Ovary (tissue), 7 donors: ENCODE measurements at regions not wholly inside any gene's neighbourhood (a gene's known extent, or its start where the extent isn't known, plus 50 kb on each side); places are given as distances from the start of the nearest gene placed in this dataset.

Source experiments
- DNase-seq, 5 donors: peaks; one replicate each; pipeline ENCODE4 v3.0.0-alpha.2; 2019 to 2020
- H3K27ac ChIP-seq, 2 donors: fragments of 200-600 bp; one replicate each; pipeline versions ENCODE4 v1.5.1 to v1.8.0; 2019 to 2022
- H3K27me3 ChIP-seq: fragments of 200-600 bp; one replicate; pipeline ENCODE4 v1.8.0; 2022
- H3K36me3 ChIP-seq: fragments of 200-600 bp; sonication (generic); one replicate; pipeline ENCODE4 v1.5.1; 2019
- H3K4me1 ChIP-seq: one replicate; pipeline ENCODE4 v1.8.1; 2013; ENCODE audit warnings: mild to moderate bottlenecking, moderate library complexity; ENCODE audit not compliant: insufficient read depth
- H3K4me3 ChIP-seq: fragments of 200-600 bp; sonication (generic); one replicate; pipeline ENCODE4 v1.5.1; 2017
- H3K9me3 ChIP-seq, 2 donors: fragments of 200-600 bp in 1 of 2; sonication (generic) in 1 of 2; one replicate each; pipeline versions ENCODE4 v1.5.1 to v1.8.1; 2013 to 2019; ENCODE audit warnings: mild to moderate bottlenecking in 1 of 2, moderate library complexity in 1 of 2
- EP300 ChIP-seq: sonication (generic); formaldehyde crosslinking; IDR thresholded peaks from one replicate; pipeline ENCODE4 v1.6.1; 2017; ENCODE audit warnings: antibody characterized with exemption
- POLR2A ChIP-seq: fragments of 450-650 bp; IDR thresholded peaks from one replicate; pipeline ENCODE4 v1.6.1; 2017; ENCODE audit warnings: antibody characterized with exemption, mild to moderate bottlenecking, moderate library complexity
- WGBS, 3 donors: extraction: QIAGEN DNeasy Blood & Tissue Kit in 1 of 3; methylation state at CpG; one replicate each; pipeline versions ENCODE4 v1.1.5 to v1.1.7; 2013 to 2017; 5-methylcytosine and 5-hydroxymethylcytosine counted together
- intact Hi-C, 4 donors: fragments of 100-400 bp; cut with DNase I; formaldehyde crosslinking; loops; one replicate each; pipeline versions ENCODE4 v1.11.0 to v1.15.1; 2022 to 2023
- TF ChIP-seq, protein P1 (sequence below), 3 donors: fragments of 450-650 bp in 2 of 3; fragments of 200-600 bp in 1 of 3; IDR thresholded peaks; one replicate each; pipeline versions ENCODE4 v1.5.1 to v1.8.0; 2016 to 2022; ENCODE audit warnings: antibody characterized with exemption in 3 of 3, mild to moderate bottlenecking in 1 of 3
- donor health status: DM: no; HTN: no; CAD: no; lungs with moderate emphysema.
- donor health status: DM: no; HTN: no; CAD: no.
- donor health status: Bipolar disorder and iron deficiency.
- donor health status: DM: no; HTN: no; CAD: no.
- donor health status: DM: yes; HTN: yes; CAD: no.

DNA sequence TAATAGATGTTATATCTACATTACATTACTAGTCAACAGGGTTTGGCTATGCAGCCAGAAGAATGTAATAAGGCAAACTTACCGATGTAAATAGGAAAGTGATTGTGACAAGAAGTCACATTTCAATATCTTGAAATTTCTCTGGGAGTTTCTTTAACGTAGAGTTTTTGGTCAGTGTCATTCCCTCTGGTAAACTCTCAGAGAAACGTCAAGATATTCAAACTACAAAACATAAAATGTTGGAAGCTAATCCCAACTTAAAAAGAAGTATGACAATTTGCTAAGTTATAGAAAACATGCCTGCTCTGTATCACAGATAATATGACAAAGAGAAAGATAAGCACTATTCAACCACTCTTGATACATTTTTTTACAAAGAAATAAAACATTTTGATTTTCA, 111.2 kb upstream of the PRICKLE2 start:
- H3K27me3 ChIP-seq, result no peaks in the 10 kb centered on the region
- 54 to 63% (median 62%) methylated on average over 3 of the region's 3 CpGs for WGBS, 3 donors
- no peaks in the 10 kb centered on the region for H3K36me3 ChIP-seq
- no peaks in the 10 kb centered on the region for H3K9me3 ChIP-seq
- no peak for DNase-seq
- intact Hi-C loops, result no loop called here
- peaks cover 6% of the 10 kb centered on the region for H3K4me1 ChIP-seq
- no peak for TF ChIP-seq EP300
- TF ChIP-seq, protein P1, sequence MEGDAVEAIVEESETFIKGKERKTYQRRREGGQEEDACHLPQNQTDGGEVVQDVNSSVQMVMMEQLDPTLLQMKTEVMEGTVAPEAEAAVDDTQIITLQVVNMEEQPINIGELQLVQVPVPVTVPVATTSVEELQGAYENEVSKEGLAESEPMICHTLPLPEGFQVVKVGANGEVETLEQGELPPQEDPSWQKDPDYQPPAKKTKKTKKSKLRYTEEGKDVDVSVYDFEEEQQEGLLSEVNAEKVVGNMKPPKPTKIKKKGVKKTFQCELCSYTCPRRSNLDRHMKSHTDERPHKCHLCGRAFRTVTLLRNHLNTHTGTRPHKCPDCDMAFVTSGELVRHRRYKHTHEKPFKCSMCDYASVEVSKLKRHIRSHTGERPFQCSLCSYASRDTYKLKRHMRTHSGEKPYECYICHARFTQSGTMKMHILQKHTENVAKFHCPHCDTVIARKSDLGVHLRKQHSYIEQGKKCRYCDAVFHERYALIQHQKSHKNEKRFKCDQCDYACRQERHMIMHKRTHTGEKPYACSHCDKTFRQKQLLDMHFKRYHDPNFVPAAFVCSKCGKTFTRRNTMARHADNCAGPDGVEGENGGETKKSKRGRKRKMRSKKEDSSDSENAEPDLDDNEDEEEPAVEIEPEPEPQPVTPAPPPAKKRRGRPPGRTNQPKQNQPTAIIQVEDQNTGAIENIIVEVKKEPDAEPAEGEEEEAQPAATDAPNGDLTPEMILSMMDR (IDR thresholded peaks at IDR 0.05), result no peak
- no peak for TF ChIP-seq POLR2A
- H3K27ac ChIP-seq, result no peak overlapping the region
- no peak overlapping the region for H3K4me3 ChIP-seq

DNA sequence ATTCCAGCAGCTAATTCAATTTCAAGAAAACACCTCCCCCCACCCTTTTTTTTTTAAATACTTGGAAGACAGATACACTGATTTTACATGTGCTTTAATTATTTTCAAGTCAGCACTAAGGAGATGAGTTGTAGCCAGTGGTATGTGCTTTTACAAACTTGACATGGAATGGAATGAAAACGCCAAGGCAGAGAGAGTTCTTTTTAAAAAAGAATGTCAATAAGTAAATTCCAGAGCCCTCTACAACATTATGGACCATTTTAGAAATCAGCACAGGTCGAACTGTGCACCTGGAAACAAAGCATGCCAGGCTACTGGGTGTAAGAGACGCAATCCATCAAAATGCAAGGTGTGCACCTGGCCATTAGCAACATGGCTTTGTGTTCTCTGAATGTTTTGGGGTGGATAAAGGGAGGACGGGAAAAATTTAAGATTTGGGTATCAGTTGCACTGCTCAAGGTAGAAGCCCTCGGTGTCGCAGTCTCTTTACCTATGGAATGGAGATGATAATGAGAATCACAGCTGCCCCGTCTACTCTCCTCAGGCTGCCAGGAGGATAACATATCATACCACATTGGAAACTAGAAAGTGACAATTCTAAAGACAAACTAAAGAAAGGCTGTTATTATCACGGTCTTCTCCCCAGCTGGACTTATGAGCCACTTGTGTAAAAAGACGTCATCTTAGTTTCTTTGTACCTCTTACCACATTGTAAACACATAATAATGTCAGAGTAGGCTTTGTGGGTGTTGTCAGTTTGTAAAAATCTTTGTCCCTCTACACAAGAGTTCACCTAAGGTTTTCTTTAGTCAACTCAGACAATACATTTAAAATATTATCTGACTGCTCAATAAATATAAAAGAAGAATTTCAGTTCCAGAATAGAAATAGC, 107.4 kb upstream of the PRICKLE2 start:
- no peaks in the 10 kb centered on the region for H3K9me3 ChIP-seq
- intact Hi-C loops, result no loop called here
- TF ChIP-seq EP300, result no peak
- TF ChIP-seq POLR2A, result no peak
- TF ChIP-seq, protein P1 (IDR thresholded peaks at IDR 0.05), result no peak

DNA sequence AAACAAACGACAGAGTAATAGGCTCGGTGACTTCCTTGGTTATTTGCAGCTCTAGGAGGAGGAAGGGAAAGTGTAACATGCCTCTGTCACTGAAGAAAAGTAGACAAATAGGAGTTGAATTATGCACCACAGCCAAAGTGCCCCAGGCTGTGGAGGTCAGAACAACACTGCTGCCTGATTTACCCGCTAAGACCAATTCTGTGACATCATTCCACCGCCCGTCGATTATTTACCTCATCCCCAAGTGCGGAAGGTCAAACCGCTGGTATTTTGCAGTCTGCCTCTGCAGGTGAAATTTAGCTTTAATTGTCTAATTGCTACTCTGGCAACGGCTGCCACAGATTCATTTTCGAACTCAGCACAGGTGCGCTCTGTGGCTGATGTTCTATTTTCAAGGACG, 106.3 kb upstream of the PRICKLE2 start:
- no peaks in the 10 kb centered on the region for H3K27me3 ChIP-seq
- no peak overlapping the region for H3K4me3 ChIP-seq
- DNase-seq, result no peak
- peaks cover 2% of the 10 kb centered on the region for H3K4me1 ChIP-seq
- H3K36me3 ChIP-seq, result no peaks in the 10 kb centered on the region
- intact Hi-C loops, result no loop called here
- WGBS, 3 donors, result 81 to 87% (median 83%) methylated on average over 12 of the region's 12 CpGs
- no peaks in the 10 kb centered on the region for H3K9me3 ChIP-seq
- TF ChIP-seq, protein P1 (IDR thresholded peaks at IDR 0.05), result no peak
- no peak for TF ChIP-seq EP300
- TF ChIP-seq POLR2A, result no peak
- no peak overlapping the region for H3K27ac ChIP-seq

More for the DNA sequence above, 107.4 kb upstream of the PRICKLE2 start:
- WGBS, 3 donors, result 40 to 60% (median 40%) methylated on average over 9 of the region's 9 CpGs
- H3K4me1 ChIP-seq, result peaks cover 2% of the 10 kb centered on the region
- H3K36me3 ChIP-seq, result no peaks in the 10 kb centered on the region
- DNase-seq, result no peak
- no peak overlapping the region for H3K4me3 ChIP-seq
- H3K27ac ChIP-seq, result no peak overlapping the region
- H3K27me3 ChIP-seq, result no peaks in the 10 kb centered on the region

DNA sequence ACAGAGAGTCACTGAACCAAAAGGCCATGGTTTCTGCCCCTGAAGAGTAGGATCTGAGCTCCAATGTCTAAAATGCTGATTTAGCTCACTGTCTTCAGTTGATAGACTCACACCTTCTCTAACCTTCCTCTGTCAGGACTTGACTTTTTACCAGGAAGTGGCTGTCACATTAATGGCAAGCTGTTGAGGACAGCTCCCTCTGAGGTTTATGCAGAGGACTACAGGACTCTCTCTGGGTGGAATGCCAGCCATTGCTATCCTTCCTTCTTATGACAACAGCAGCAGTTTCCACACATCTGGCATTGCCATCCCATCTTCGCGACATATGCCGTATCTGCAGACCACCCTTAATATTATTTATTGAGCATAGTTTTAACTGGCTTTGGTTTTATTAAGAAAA, 103.8 kb upstream of the PRICKLE2 start:
- no peaks in the 10 kb centered on the region for H3K27me3 ChIP-seq
- H3K9me3 ChIP-seq, result no peaks in the 10 kb centered on the region
- no peaks in the 10 kb centered on the region for H3K36me3 ChIP-seq
- WGBS, 3 donors, result 76 to 97% (median 96%) methylated on average over 3 of the region's 3 CpGs
- intact Hi-C loops, result no loop called here
- DNase-seq, result no peak
- H3K27ac ChIP-seq, result no peak overlapping the region
- peaks cover 2% of the 10 kb centered on the region for H3K4me1 ChIP-seq
- no peak overlapping the region for H3K4me3 ChIP-seq
- TF ChIP-seq EP300, result no peak
- no peak for TF ChIP-seq POLR2A
- TF ChIP-seq, protein P1 (IDR thresholded peaks at IDR 0.05), result no peak
